Fibroblast of lung (primary cell): ENCODE measurements at regions not wholly inside any gene's neighbourhood (a gene's known extent, or its start where the extent isn't known, plus 50 kb on each side); places are given as distances from the start of the nearest gene placed in this dataset.

ENCODE experiments used
- DNase-seq, 2 donors: peaks; one replicate each; pipeline versions ENCODE4 v3.0.0 to v3.0.0-alpha.2; 2010; ENCODE audit warnings: low read depth in 2 of 2
- H2AFZ ChIP-seq: 2 replicates; pipeline ENCODE4 v1.5.1; 2012; ENCODE audit warnings: low read length, control low read depth, inconsistent platforms
- H3K27ac ChIP-seq: 2 replicates; pipeline ENCODE4 v1.5.1; 2011; ENCODE audit warnings: low read length, control low read depth; ENCODE audit not compliant: insufficient read depth
- H3K27me3 ChIP-seq: 2 replicates; pipeline ENCODE4 v1.5.1; 2011; ENCODE audit warnings: mild to moderate bottlenecking, low read length; ENCODE audit not compliant: control insufficient read depth, insufficient read depth
- H3K36me3 ChIP-seq: 2 replicates; pipeline ENCODE4 v1.5.1; 2011; ENCODE audit warnings: low read length; ENCODE audit not compliant: control insufficient read depth, insufficient read depth
- H3K4me1 ChIP-seq: 2 replicates; pipeline ENCODE4 v1.5.1; 2011; ENCODE audit warnings: low read length; ENCODE audit not compliant: control insufficient read depth, insufficient read depth; ENCODE audit errors: extremely low read depth
- H3K4me2 ChIP-seq: 2 replicates; pipeline ENCODE4 v1.5.1; 2011; ENCODE audit warnings: low read length, control low read depth; ENCODE audit not compliant: insufficient read depth; ENCODE audit errors: extremely low read depth
- H3K4me3 ChIP-seq, 4 experiments: fragments of 200-600 bp in 1 of 4; sonication (generic) in 1 of 4; replicated peaks in 1 of 4; 2 replicates each; pipeline ENCODE4 v1.5.1; 2011 to 2016; ENCODE audit warnings: low read length in 4 of 4, low read depth in 3 of 4, mild to moderate bottlenecking in 3 of 4, control low read depth in 2 of 4, inconsistent platforms in 1 of 4, mixed read lengths in 1 of 4; ENCODE audit not compliant: insufficient read depth in 1 of 4; ENCODE audit errors: control extremely low read depth in 1 of 4
- H3K79me2 ChIP-seq: 2 replicates; pipeline ENCODE4 v1.5.1; 2012; ENCODE audit warnings: mild to moderate bottlenecking, low read length, inconsistent platforms; ENCODE audit not compliant: control insufficient read depth, insufficient read depth
- H3K9ac ChIP-seq: 2 replicates; pipeline ENCODE4 v1.5.1; 2011; ENCODE audit warnings: mild to moderate bottlenecking, low read length, control low read depth; ENCODE audit not compliant: insufficient read depth
- H3K9me3 ChIP-seq: 2 replicates; pipeline ENCODE4 v1.5.1; 2012; ENCODE audit warnings: low read depth, low read length; ENCODE audit not compliant: control insufficient read depth, insufficient read depth
- H4K20me1 ChIP-seq: 2 replicates; pipeline ENCODE4 v1.5.1; 2011; ENCODE audit warnings: low read length; ENCODE audit not compliant: control insufficient read depth, insufficient read depth; ENCODE audit errors: extremely low read depth
- CTCF ChIP-seq, 2 donors: IDR thresholded peaks in 1 of 2; conservative IDR thresholded peaks in 1 of 2; 1 replicate in 1 of 2; 2 replicates in 1 of 2; pipeline ENCODE4 v1.5.1; 2011 to 2012; ENCODE audit warnings: low read length in 2 of 2, control low read depth in 1 of 2, inconsistent platforms in 1 of 2, low read depth in 1 of 2, mild to moderate bottlenecking in 1 of 2
- EZH2 ChIP-seq: IDR thresholded peaks from 2 replicates; pipeline ENCODE4 v1.5.1; 2012; ENCODE audit warnings: low read length, control low read depth, mild to moderate bottlenecking; ENCODE audit errors: missing control alignments

- no peaks in the 10 kb centered on the region for H3K27me3 ChIP-seq
- no peak overlapping the region for H3K9ac ChIP-seq
- H3K27ac ChIP-seq: no peak overlapping the region
- H3K4me3 ChIP-seq: no peak overlapping the region
- H3K79me2 ChIP-seq: no peaks in the 10 kb centered on the region
- H3K4me1 ChIP-seq: no peaks in the 10 kb centered on the region
- no peaks in the 10 kb centered on the region for H3K9me3 ChIP-seq
- H2AFZ ChIP-seq: no peak overlapping the region
- no peaks in the 10 kb centered on the region for H3K36me3 ChIP-seq
- no peaks in the 10 kb centered on the region for H4K20me1 ChIP-seq
- DNase-seq: peak in 1 of 2 donors; percentile 49
- H3K4me2 ChIP-seq: no peak overlapping the region
- TF ChIP-seq CTCF (conservative IDR thresholded peaks at IDR 0.05 in 1 of 2, IDR thresholded peaks at IDR 0.05 in 1 of 2; ENCODE audit: low read depth in 1 of 2, low read length in 2 of 2) (no peak), EZH2 (no peak)
These were observed 187.5 kb upstream of the SOX9 start for GRCh38 chr17:71933306-71933705.

DNA sequence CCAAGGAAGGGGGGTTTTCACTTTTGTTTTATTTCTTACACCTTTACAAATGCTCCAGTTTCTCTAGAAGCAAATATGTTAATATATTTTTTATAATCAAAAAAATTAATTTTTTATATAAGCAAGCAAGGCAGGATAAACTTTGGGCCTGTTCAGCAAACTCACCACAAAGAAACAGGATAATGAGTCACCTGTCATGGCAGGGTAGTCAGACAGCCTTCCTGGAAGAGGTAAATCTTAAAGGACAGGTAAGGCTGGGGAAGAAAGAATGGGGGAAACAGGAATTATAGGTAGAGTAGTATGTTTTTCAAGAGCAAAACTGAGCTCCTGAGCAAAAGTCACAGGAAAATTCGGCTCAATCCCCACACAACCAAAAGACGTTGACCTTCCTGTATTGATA, 186.3 kb upstream of the SOX9 start:
- no peaks in the 10 kb centered on the region for H3K36me3 ChIP-seq
- no peaks in the 10 kb centered on the region for H3K4me1 ChIP-seq
- no peak overlapping the region for H3K4me3 ChIP-seq
- H3K27ac ChIP-seq: no peak overlapping the region
- H4K20me1 ChIP-seq: no peaks in the 10 kb centered on the region
- no peak overlapping the region for H3K9ac ChIP-seq
- no peaks in the 10 kb centered on the region for H3K27me3 ChIP-seq
- TF ChIP-seq CTCF (conservative IDR thresholded peaks at IDR 0.05 in 1 of 2, IDR thresholded peaks at IDR 0.05 in 1 of 2; ENCODE audit: low read depth in 1 of 2, low read length in 2 of 2) (no peak), EZH2 (no peak)
- DNase-seq: no peak
- H3K9me3 ChIP-seq: no peaks in the 10 kb centered on the region
- no peaks in the 10 kb centered on the region for H3K79me2 ChIP-seq
- no peak overlapping the region for H2AFZ ChIP-seq
- H3K4me2 ChIP-seq: no peak overlapping the region

DNA sequence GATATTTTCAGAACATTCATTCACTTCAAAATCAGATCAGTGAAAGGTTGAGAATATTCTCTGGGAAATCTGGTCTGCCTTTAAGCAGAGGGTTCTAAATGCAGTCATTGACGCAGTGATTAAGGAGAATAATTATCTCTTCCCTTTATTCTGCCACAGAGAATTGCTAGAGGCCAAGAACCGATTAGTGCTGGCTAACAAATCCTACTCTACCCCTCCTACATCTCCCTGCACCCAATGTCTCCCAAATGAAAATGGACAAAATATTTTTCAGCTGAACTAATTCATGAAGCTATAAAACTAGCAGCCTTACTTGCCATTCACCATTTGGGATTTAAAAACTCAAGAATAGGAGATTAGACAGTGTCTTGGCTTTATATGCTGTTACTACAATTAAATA, 185.5 kb upstream of the SOX9 start:
- no peak overlapping the region for H3K4me3 ChIP-seq
- H3K36me3 ChIP-seq: no peaks in the 10 kb centered on the region
- H3K9me3 ChIP-seq: no peaks in the 10 kb centered on the region
- no peaks in the 10 kb centered on the region for H4K20me1 ChIP-seq
- no peak overlapping the region for H3K27ac ChIP-seq
- H3K27me3 ChIP-seq: no peaks in the 10 kb centered on the region
- H3K4me1 ChIP-seq: no peaks in the 10 kb centered on the region
- no peak for TF ChIP-seq EZH2
- TF ChIP-seq CTCF (conservative IDR thresholded peaks at IDR 0.05 in 1 of 2, IDR thresholded peaks at IDR 0.05 in 1 of 2; ENCODE audit: low read depth in 1 of 2, low read length in 2 of 2): no peak
- no peak for DNase-seq
- no peak overlapping the region for H3K4me2 ChIP-seq
- no peak overlapping the region for H2AFZ ChIP-seq
- H3K79me2 ChIP-seq: no peaks in the 10 kb centered on the region
- no peak overlapping the region for H3K9ac ChIP-seq
